ENCODE measurements at regions not wholly inside any gene's neighbourhood (a gene's known extent, or its start where the extent isn't known, plus 50 kb on each side); places are given as distances from the start of the nearest gene placed in this dataset.
A peak's percentile ranks its signal among the peaks of the same experiment; 100 is the strongest.

- no peak for DNase-seq
Observed at GRCh38 chr17:34156401-34156740, 98.7 kb upstream of the CCL2 start.

DNA sequence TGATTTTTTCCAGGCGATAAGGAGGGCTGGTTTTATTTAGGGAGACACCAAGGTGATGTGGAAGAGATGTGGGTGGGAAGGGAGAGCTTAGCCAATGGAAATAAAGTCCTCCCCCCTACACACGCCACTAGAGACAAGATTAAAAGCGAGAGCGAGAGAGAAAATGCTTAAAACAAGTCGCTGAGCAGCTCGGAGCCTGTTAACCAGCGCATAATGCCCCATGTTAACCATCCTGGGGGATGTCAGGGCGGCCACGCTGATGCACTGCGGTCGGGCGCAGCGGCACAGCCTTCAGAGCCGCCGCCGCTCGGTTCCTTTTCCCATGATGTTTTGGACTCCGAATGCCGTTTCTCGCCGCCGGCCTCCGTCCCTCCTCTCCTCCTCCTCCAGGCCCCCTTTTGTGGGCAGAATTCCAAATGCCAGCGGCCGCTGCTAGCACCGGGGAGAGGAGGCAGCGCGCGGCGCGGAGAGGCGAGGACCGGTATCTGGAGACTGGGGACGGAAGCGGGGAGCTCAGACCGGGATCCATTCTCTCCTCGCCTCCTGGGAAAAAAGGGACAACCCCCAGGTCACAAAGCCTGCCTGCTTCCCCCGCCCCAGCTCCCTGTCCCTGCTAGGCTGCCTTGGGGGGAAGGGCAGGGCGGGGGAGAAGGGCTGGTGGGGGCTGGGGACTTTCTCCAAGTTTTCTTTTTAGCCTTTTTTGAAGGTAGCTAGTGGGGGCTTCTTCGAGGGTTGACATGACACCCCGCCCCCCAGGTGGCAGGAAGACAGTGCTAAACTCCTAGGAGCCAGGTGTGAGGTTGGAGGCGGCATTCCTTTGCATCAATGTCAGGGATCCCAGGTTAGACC lies 98.1 kb upstream of the CCL2 start:
- no peak for DNase-seq

DNA sequence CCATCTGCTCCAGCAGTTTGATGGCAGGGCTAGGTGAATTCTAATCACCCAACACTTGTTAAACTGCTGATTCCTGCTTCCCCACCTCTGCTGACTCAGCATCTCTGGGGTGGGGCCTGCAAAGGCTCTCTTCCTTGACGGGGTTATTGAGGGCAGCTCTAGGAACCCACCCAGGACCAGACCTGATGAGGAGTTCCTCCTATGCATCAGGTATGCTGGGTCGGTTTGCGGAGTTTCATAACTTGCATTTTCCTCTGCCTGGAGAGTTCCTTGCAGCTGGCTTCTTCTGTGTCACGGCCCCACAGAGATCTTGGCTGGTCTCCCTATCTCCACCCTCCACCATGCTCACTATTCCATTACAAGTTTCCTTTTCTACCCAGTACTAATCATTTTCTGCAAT lies 93.4 kb upstream of the CCL2 start:
- no peak for DNase-seq

- DNase-seq, result no peak
Observed at GRCh38 chr17:34163123-34163522, 92.0 kb upstream of the CCL2 start.

DNA sequence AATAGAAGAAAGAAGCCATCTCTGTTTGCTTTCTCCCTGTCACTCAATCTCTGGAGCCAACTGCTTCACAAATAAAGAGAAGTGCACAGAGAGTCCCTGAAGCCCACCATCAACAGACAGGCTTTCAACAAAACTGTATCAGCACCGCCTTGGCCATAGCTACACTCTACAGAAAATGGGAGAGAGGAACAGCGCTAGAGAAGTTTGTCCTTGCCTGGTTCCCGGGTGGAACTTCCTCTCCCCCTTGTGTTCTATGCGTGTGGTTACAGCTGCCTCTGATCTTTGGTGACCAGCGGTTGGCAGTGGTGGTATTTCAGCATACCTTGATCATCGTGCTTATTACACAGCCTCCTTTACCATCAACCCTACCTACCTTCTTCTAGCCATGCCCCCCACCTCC lies 91.4 kb upstream of the CCL2 start:
- no peak for DNase-seq

- no peak for DNase-seq
Observed at GRCh38 chr17:34164837-34165236, 90.2 kb upstream of the CCL2 start.

DNA sequence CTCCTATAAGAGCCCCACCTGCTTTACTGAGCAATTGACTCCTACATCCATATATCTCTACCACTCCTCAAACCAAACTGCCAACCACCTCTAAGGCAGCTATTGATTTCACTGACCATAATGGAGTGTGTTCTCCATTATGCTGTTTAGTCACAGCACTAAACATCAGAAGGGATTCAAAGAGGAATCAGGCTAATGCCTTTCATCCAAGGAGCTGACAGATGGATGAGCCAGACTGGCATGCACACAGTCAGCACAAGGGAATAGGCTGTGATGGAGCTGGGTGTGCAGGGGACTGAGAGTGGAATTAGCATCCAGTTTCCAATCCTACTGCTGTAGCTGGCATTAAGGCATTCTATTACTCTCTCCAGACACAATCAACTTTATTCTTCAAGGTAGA lies 88.7 kb upstream of the CCL2 start:
- DNase-seq, result no peak

GRCh38 chr17:34167354-34167753 lies 87.7 kb upstream of the CCL2 start:
- no peak for DNase-seq

GRCh38 chr17:34168989-34169388 lies 86.1 kb upstream of the CCL2 start:
- no peak for DNase-seq

DNA sequence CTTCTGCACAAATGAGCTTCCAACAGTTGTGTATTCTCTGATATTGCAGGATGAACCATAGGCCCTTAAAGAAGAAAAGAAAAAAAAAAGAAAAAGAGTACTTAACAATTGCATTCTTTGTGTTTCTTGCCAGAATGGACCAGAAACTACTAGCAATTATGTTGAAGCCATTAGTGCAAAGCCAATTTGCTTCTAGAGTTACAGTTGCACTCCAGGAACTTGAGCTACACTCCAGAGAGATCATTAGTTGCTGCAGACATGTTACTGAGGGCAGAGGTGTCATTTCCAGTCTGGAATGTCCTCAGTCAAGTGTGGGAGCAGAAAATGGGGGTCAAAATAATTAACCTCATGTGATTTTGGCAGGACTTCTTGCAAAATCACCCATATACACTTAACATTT lies 85.6 kb upstream of the CCL2 start:
- no peak for DNase-seq

DNA sequence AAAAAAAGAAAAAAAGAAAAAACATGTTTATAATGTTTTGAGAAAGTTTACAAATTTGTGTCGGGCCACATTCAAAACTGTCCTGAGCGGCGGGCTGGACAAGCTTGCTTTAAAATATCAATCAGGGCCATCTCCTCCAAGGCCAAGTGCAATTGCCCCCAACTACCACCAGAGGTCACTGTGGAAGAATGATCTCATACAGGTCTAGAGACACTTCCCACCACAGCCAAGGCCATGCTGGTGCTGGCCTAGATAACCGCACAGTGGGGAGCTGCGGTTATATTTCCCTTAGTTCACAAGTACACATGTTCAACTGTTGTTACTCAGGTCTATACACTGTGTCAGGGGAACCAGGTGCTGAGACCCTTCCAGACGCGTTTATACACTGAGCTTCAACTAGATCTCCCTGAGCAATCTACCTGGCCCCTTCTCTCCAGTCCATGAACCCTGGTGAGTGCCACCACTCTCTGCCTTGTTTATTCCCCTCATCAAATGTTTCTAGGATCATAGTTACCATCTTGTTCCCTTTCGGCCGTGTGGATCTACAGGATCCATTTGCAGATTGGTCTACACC lies 83.8 kb upstream of the CCL2 start:
- DNase-seq, result peak; percentile 65

DNA sequence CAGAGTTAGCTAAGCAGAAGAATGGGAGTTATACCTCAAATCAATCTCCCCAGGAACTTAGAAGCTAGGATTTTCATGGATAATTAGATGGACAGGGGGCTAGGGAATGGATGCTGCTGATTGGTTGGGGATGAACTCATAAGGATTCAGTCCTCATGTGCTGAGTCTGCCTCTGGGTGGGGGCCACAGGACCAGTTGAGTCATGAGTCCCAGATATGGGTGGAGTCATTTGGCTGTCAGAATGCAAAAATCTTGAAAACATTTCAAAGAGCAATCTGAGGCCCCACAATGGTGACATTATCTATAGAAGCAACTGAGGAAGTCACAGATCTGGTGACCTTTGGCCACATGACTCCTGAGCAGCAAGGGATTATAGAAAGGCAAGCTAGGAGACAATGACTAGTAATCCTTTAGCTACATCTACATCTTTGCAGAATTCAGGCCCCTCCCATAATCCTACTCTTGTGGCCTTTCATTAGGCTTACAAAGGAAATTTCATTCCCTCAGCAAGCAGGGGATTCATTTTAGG lies 82.6 kb upstream of the CCL2 start:
- no peak for DNase-seq

DNA sequence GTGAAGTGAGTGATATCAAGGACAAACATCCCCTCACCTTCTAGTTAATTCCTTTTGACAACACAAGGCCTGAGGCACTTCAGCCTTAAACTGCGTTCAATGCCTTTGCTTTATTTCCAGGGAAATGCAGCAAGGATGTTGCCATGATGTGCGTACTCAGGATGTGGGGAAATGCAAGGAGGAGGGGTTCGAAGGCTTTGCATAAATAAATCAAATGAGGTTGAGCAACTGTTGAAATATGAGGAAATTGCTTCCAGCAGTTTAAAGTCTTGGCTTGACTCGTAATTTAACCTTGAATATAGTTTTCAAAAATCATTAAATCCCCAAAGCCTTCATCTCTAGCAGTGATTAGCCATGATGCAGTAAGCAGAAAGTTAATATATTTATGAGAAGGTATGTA lies 81.8 kb upstream of the CCL2 start:
- no peak for DNase-seq

DNA sequence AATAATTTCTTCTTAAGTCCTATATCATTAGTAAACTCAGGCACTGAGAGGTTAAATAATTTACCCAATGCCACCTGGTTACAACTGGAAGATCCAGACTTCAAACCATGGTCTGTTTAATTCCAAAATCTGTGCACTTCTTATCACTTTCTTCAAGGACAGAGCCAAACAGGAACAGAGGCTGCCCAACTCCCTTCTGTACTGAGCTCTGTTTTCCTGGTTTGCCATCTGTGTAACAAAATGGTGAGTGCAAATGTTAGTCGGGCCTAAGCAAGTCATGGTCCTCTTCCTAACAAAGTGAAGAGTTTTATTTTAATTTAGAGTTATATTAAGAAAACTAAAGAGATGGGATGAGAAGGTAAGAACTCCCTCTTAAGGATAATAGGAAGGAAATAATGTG lies 80.6 kb upstream of the CCL2 start:
- no peak for DNase-seq

GRCh38 chr17:34176440-34176839 lies 78.6 kb upstream of the CCL2 start:
- DNase-seq, result no peak

- DNase-seq, result no peak
Observed at GRCh38 chr17:34177642-34178041, 77.4 kb upstream of the CCL2 start.

- DNase-seq, result no peak
Observed at GRCh38 chr17:34178092-34178491, 77.0 kb upstream of the CCL2 start.

GRCh38 chr17:34182036-34182803 lies 72.9 kb upstream of the CCL2 start:
- DNase-seq, result no peak

DNA sequence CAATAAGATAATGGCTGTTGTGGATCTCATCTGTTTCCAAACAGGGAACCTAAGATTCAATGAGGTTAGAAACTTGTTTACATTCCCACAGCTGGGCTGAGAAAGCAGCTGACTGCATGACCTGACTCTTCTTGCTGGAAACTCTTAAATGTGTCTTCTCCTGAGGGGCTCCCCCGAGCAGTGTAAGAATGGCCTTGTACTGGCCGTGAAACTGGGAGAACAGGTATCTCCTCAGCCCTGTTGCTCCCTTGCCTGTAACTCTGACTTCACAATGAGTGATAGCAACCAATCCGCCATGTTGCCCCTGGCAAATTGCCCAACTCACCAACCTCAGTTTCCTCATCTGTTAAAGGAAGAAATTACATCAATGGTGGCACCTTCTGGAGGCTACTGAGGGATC lies 59.1 kb upstream of the CCL2 start:
- no peak for DNase-seq

GRCh38 chr17:34198519-34198918 lies 56.6 kb upstream of the CCL2 start:
- no peak for DNase-seq

DNA sequence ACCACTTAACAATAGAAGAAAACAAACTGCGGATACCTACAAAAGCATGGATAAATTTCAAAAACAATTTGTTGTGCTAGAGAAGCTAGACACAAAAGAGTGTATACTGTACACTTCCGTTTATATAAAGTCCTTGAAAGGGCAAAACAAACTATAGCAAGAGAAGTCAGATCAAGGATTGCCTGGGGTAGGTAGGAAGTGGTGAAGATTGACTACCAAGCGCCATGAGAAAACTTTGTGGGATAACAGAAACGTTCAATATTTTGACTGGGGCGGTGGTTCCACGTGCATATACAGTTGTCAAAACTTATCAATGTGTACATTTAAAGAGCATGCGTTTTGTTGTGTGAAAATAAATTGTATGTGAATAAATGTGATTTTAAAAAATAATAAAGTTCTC lies 55.6 kb upstream of the CCL2 start:
- no peak for DNase-seq

GRCh38 chr17:34199932-34200534 lies 55.1 kb upstream of the CCL2 start:
- peak; percentile 86 for DNase-seq

- peak; percentile 64 for DNase-seq
Observed at GRCh38 chr17:34201225-34201624, 53.9 kb upstream of the CCL2 start.

- peak; percentile 74 for DNase-seq
Observed at GRCh38 chr17:34201767-34202166, 53.3 kb upstream of the CCL2 start.
